GM19238 (cell line): ENCODE measurements at regions not wholly inside any gene's neighbourhood (a gene's known extent, or its start where the extent isn't known, plus 50 kb on each side); places are given as distances from the start of the nearest gene placed in this dataset.

ENCODE experiments used
- DNase-seq: peaks from one replicate; pipeline ENCODE4 v3.0.0; 2011; ENCODE audit warnings: low spot score; ENCODE audit not compliant: insufficient read length

GRCh38 chr6:147127587-147127986 is 76.6 kb upstream of the STXBP5 start:
- no peak for DNase-seq

GRCh38 chr6:147128056-147128455 is 76.2 kb upstream of the STXBP5 start:
- DNase-seq: no peak

- DNase-seq: no peak
Observed at GRCh38 chr6:147131532-147132128, 72.6 kb upstream of the STXBP5 start.

- no peak for DNase-seq
Observed at GRCh38 chr6:147132889-147133288, 71.3 kb upstream of the STXBP5 start.

GRCh38 chr6:147133669-147134068 is 70.5 kb upstream of the STXBP5 start:
- no peak for DNase-seq

DNA sequence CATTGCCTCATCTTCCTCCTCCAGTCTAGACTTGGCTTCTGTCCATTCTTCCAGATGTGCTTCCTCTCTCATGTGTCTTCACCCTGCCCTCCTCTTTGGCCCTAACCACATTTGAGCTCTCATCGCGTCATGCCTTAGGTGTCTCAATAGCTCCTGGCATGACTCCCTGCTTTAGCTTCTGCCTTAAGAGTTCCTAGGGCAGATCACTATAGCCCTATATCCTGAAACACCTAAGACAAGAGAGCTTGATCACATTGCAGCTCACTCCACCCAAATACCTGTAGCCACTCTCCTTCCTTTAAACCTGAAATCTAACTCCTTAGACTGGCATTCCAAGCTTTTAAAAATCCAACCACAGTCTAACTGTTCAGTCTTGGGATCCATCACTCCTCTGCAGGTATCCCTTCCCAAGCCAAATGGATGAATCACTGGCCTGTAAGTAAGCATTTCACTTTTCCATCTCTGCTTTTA is 69.0 kb upstream of the STXBP5 start:
- DNase-seq: no peak

GRCh38 chr6:147136057-147136456 is 68.2 kb upstream of the STXBP5 start:
- DNase-seq: no peak

- no peak for DNase-seq
Observed at GRCh38 chr6:147137986-147138385, 66.2 kb upstream of the STXBP5 start.

GRCh38 chr6:147138835-147139234 is 65.4 kb upstream of the STXBP5 start:
- no peak for DNase-seq

GRCh38 chr6:147141711-147142308 is 62.4 kb upstream of the STXBP5 start:
- no peak for DNase-seq

DNA sequence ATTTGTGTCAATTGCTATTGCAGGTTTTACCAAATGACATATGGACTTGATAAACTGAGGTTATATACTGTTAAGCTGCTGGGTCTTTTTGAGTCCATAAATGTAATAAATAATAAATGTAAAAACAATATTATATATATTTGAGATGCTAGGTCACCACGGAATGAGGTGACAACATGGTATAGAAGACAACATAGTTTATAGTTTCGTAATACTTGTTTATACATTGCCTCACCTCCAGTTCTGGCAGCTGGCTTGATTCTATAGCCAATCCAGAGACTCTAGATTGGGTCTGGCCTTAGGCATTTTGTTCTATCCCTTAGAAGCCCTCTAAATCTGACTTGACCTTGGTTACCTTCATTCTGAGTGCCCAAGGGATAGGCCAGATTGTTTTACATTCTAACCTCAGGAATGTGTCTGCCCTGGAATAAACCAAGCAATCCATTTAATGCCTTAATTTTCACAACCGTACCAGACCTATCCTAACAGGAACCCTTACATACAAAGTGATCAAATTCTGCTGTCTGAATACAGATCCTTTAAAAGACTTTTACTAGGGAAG is 61.5 kb upstream of the STXBP5 start:
- DNase-seq: no peak

GRCh38 chr6:147149092-147149491 is 55.1 kb upstream of the STXBP5 start:
- DNase-seq: no peak

DNA sequence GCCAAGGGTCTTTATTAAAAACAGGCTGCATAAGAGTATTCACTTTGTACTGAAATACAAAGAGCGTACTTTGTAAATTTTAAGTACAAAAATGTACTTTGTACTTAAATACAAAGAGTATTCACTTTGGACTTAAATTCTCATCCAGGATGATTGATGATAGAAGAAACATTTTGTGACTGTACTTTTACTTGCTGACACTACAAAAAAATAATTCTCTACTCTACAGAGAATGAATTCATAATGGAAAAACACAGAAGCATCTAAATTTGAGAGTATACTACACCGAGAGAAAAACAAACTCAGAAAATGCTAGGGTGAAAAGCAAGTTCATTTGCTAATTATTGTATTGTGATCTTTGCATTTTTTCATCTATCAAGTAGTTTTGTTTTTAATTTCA is 54.4 kb upstream of the STXBP5 start:
- DNase-seq: no peak

DNA sequence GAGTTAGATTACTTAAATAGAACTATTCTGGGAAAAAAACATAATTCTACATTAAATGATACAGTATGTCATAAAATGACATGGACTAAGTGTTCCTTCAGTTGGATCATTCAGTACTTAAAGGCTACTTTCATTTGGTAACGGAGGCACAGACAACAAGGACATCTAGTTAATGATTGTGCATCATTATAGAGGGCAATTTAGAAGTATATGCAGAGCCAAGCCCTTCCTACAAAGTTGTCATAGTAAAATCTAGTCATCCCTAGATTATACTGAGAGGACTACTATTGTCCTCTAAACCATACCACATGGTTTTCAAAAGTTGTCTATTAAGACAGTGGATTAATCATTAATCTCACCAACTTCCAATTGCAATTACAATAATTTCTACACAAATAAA is 53.9 kb upstream of the STXBP5 start:
- DNase-seq: no peak
